Ovary (tissue), 3 donors: ENCODE measurements at regions not wholly inside any gene's neighbourhood (a gene's known extent, or its start where the extent isn't known, plus 50 kb on each side); places are given as distances from the start of the nearest gene placed in this dataset.

Experiments used
- POLR2A ChIP-seq: fragments of 450-650 bp; IDR thresholded peaks from one replicate; pipeline ENCODE4 v1.6.1; 2017; ENCODE audit warnings: antibody characterized with exemption, mild to moderate bottlenecking, moderate library complexity
- TF ChIP-seq, protein P1 (sequence below), 3 donors: fragments of 450-650 bp in 2 of 3; fragments of 200-600 bp in 1 of 3; IDR thresholded peaks; one replicate each; pipeline versions ENCODE4 v1.5.1 to v1.8.0; 2016 to 2022; ENCODE audit warnings: antibody characterized with exemption in 3 of 3, mild to moderate bottlenecking in 1 of 3
- donor health status: DM: no; HTN: no; CAD: no.

DNA sequence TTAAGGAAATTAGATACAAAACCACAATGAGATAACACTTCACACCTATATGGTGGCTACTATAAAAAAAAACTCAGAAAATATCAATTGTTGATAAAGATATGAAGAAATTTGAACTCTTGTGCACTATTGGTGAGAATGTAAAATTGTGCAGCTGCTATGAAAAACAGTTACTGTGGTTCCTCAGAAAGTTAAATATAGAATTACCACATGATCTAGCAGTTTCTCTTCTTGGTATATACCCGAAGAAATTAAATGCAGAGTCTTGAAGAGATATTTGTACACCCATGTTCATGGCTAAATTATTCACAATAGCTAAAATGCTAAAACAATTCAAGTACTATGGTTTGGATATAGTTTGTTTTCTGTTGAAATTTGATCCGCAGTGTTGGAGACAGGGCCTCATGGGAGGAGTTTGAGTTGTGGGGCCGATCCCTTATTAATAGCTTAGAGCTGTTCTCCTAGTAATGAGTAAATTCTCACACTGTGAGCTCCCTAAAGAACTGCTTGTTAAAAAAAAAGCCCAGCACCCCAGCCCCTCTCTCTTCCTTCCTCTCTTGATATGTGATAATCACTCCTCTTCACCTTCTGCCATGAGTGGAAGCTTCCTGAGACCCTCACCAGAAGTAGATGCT is 1412.1 kb downstream of the PLA2G4A start:
- TF ChIP-seq, protein P1, sequence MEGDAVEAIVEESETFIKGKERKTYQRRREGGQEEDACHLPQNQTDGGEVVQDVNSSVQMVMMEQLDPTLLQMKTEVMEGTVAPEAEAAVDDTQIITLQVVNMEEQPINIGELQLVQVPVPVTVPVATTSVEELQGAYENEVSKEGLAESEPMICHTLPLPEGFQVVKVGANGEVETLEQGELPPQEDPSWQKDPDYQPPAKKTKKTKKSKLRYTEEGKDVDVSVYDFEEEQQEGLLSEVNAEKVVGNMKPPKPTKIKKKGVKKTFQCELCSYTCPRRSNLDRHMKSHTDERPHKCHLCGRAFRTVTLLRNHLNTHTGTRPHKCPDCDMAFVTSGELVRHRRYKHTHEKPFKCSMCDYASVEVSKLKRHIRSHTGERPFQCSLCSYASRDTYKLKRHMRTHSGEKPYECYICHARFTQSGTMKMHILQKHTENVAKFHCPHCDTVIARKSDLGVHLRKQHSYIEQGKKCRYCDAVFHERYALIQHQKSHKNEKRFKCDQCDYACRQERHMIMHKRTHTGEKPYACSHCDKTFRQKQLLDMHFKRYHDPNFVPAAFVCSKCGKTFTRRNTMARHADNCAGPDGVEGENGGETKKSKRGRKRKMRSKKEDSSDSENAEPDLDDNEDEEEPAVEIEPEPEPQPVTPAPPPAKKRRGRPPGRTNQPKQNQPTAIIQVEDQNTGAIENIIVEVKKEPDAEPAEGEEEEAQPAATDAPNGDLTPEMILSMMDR (IDR thresholded peaks at IDR 0.05): no peak
- TF ChIP-seq POLR2A: no peak
